ENCODE measurements at regions not wholly inside any gene's neighbourhood (a gene's known extent, or its start where the extent isn't known, plus 50 kb on each side); places are given as distances from the start of the nearest gene placed in this dataset.

- TF ChIP-seq CTCF (IDR thresholded peaks at IDR 0.05): no peak
- no peak for TF ChIP-seq ZNF423 (CRISPR knock-in tag; IDR thresholded peaks at IDR 0.05)
- TF ChIP-seq NFATC4 (CRISPR knock-in tag; IDR thresholded peaks at IDR 0.05): no peak
- no peak for TF ChIP-seq USF2 (CRISPR knock-in tag; IDR thresholded peaks at IDR 0.05)
- TF ChIP-seq CREB1 (CRISPR knock-in tag; IDR thresholded peaks at IDR 0.05): no peak
- no peak for TF ChIP-seq TCF7 (CRISPR knock-in tag; IDR thresholded peaks at IDR 0.05; ENCODE audit: low read depth)
- TF ChIP-seq IRF1 (CRISPR knock-in tag; IDR thresholded peaks at IDR 0.05): no peak
- TF ChIP-seq SP1 (CRISPR knock-in tag; conservative IDR thresholded peaks at IDR 0.05): no peak
- no peak for TF ChIP-seq MYBL2 (CRISPR knock-in tag; IDR thresholded peaks at IDR 0.05)
- TF ChIP-seq HMGXB4 (CRISPR knock-in tag; IDR thresholded peaks at IDR 0.05): no peak
- TF ChIP-seq PRDM15 (CRISPR knock-in tag; IDR thresholded peaks at IDR 0.05): no peak
- TF ChIP-seq ZNF263 (CRISPR knock-in tag; IDR thresholded peaks at IDR 0.05; ENCODE audit: low read depth): no peak
- TF ChIP-seq USF1 (CRISPR knock-in tag; IDR thresholded peaks at IDR 0.05): no peak
- no peak for TF ChIP-seq MAX (CRISPR knock-in tag; IDR thresholded peaks at IDR 0.05)
Observed at GRCh38 chr12:81974762-81975161, 215.6 kb upstream of the PPFIA2 start.
